ENCODE measurements at regions not wholly inside any gene's neighbourhood (a gene's known extent, or its start where the extent isn't known, plus 50 kb on each side); places are given as distances from the start of the nearest gene placed in this dataset.

GRCh38 chr6:81228912-81229555, 523.4 kb downstream of the TENT5A start:
- Histone ChIP-seq H3K9ac (ENCODE audit: low read length) (no peak overlapping the region), H3K27me3 (ENCODE audit: insufficient read depth, low read length) (no peaks in the 10 kb centered on the region), H3K9me3 (ENCODE audit: low read length) (no peaks in the 10 kb centered on the region), H2AFZ (ENCODE audit: low read length) (no peak overlapping the region), H3K79me2 (ENCODE audit: insufficient read depth, low read length) (no peaks in the 10 kb centered on the region), H3K4me1 (ENCODE audit: insufficient read depth, low read length, severe bottlenecking) (no peaks in the 10 kb centered on the region), H3K27ac (ENCODE audit: low read depth, low read length, poor library complexity, severe bottlenecking) (no peak overlapping the region), H3K36me3 (ENCODE audit: insufficient read depth, low read length) (no peaks in the 10 kb centered on the region), H4K20me1 (ENCODE audit: insufficient read depth, low read length) (no peaks in the 10 kb centered on the region), H3K4me3 (ENCODE audit: low read depth, low read length, poor library complexity, severe bottlenecking) (no peak overlapping the region), H3F3A (ENCODE audit: insufficient read depth, low read length) (no peaks in the 10 kb centered on the region), H3K9me2 (ENCODE audit: low read depth, low read length) (no peaks in the 10 kb centered on the region), H3K4me2 (ENCODE audit: low read length) (no peak overlapping the region)
- TF ChIP-seq EZH2 (IDR thresholded peaks at IDR 0.05; ENCODE audit: borderline replicate concordance, low read length) (no peak), CTCF (IDR thresholded peaks at IDR 0.05; ENCODE audit: low read length) (no peak)

- H4K20me1 ChIP-seq (ENCODE audit: insufficient read depth, low read length) = no peaks in the 10 kb centered on the region
- no peak overlapping the region for H3K4me2 ChIP-seq (ENCODE audit: low read length)
- no peak overlapping the region for H3K9ac ChIP-seq (ENCODE audit: low read length)
- H2AFZ ChIP-seq (ENCODE audit: low read length) = no peak overlapping the region
- no peaks in the 10 kb centered on the region for H3K9me2 ChIP-seq (ENCODE audit: low read depth, low read length)
- H3K27me3 ChIP-seq (ENCODE audit: insufficient read depth, low read length) = no peaks in the 10 kb centered on the region
- no peaks in the 10 kb centered on the region for H3F3A ChIP-seq (ENCODE audit: insufficient read depth, low read length)
- H3K36me3 ChIP-seq (ENCODE audit: insufficient read depth, low read length) = no peaks in the 10 kb centered on the region
- no peaks in the 10 kb centered on the region for H3K9me3 ChIP-seq (ENCODE audit: low read length)
- H3K27ac ChIP-seq (ENCODE audit: low read depth, low read length, poor library complexity, severe bottlenecking) = no peak overlapping the region
- H3K4me1 ChIP-seq (ENCODE audit: insufficient read depth, low read length, severe bottlenecking) = no peaks in the 10 kb centered on the region
- no peaks in the 10 kb centered on the region for H3K79me2 ChIP-seq (ENCODE audit: insufficient read depth, low read length)
- no peak for TF ChIP-seq EZH2 (IDR thresholded peaks at IDR 0.05; ENCODE audit: borderline replicate concordance, low read length)
- H3K4me3 ChIP-seq (ENCODE audit: low read depth, low read length, poor library complexity, severe bottlenecking) = no peak overlapping the region
Measured at GRCh38 chr6:81226957-81227356, 525.5 kb downstream of the TENT5A start.

- TF ChIP-seq EZH2 (IDR thresholded peaks at IDR 0.05; ENCODE audit: borderline replicate concordance, low read length) (no peak), CTCF (IDR thresholded peaks at IDR 0.05; ENCODE audit: low read length) (no peak)
- Histone ChIP-seq H3K9ac (ENCODE audit: low read length) (no peak overlapping the region), H4K20me1 (ENCODE audit: insufficient read depth, low read length) (no peaks in the 10 kb centered on the region)
Measured at GRCh38 chr6:81216668-81217067, 535.8 kb downstream of the TENT5A start.

GRCh38 chr6:81215092-81215432, 537.4 kb downstream of the TENT5A start:
- no peaks in the 10 kb centered on the region for H3K4me1 ChIP-seq (ENCODE audit: insufficient read depth, low read length, severe bottlenecking)
- no peaks in the 10 kb centered on the region for H3K27me3 ChIP-seq (ENCODE audit: insufficient read depth, low read length)
- H3K27ac ChIP-seq (ENCODE audit: low read depth, low read length, poor library complexity, severe bottlenecking) = no peak overlapping the region
- no peak overlapping the region for H2AFZ ChIP-seq (ENCODE audit: low read length)
- no peaks in the 10 kb centered on the region for H3F3A ChIP-seq (ENCODE audit: insufficient read depth, low read length)
- no peaks in the 10 kb centered on the region for H3K9me2 ChIP-seq (ENCODE audit: low read depth, low read length)
- no peaks in the 10 kb centered on the region for H3K9me3 ChIP-seq (ENCODE audit: low read length)
- no peak overlapping the region for H3K4me3 ChIP-seq (ENCODE audit: low read depth, low read length, poor library complexity, severe bottlenecking)
- H3K79me2 ChIP-seq (ENCODE audit: insufficient read depth, low read length) = no peaks in the 10 kb centered on the region
- H3K36me3 ChIP-seq (ENCODE audit: insufficient read depth, low read length) = no peaks in the 10 kb centered on the region
- H4K20me1 ChIP-seq (ENCODE audit: insufficient read depth, low read length) = no peaks in the 10 kb centered on the region
- TF ChIP-seq EZH2 (IDR thresholded peaks at IDR 0.05; ENCODE audit: borderline replicate concordance, low read length) = no peak
- TF ChIP-seq CTCF (IDR thresholded peaks at IDR 0.05; ENCODE audit: low read length) = no peak
- H3K4me2 ChIP-seq (ENCODE audit: low read length) = no peak overlapping the region
- H3K9ac ChIP-seq (ENCODE audit: low read length) = no peak overlapping the region

More at GRCh38 chr6:81216668-81217067, 535.8 kb downstream of the TENT5A start:
- H3K27me3 ChIP-seq (ENCODE audit: insufficient read depth, low read length) = no peaks in the 10 kb centered on the region
- no peaks in the 10 kb centered on the region for H3K79me2 ChIP-seq (ENCODE audit: insufficient read depth, low read length)
- no peaks in the 10 kb centered on the region for H3K9me2 ChIP-seq (ENCODE audit: low read depth, low read length)
- no peak overlapping the region for H3K4me3 ChIP-seq (ENCODE audit: low read depth, low read length, poor library complexity, severe bottlenecking)
- no peaks in the 10 kb centered on the region for H3K4me1 ChIP-seq (ENCODE audit: insufficient read depth, low read length, severe bottlenecking)
- no peaks in the 10 kb centered on the region for H3F3A ChIP-seq (ENCODE audit: insufficient read depth, low read length)
- H2AFZ ChIP-seq (ENCODE audit: low read length) = no peak overlapping the region
- no peak overlapping the region for H3K4me2 ChIP-seq (ENCODE audit: low read length)
- no peaks in the 10 kb centered on the region for H3K9me3 ChIP-seq (ENCODE audit: low read length)
- no peaks in the 10 kb centered on the region for H3K36me3 ChIP-seq (ENCODE audit: insufficient read depth, low read length)
- H3K27ac ChIP-seq (ENCODE audit: low read depth, low read length, poor library complexity, severe bottlenecking) = no peak overlapping the region

Measured in OCI-LY1 (cell line).